Fibroblast of skin of right quadriceps (primary cell): ENCODE measurements at regions not wholly inside any gene's neighbourhood (a gene's known extent, or its start where the extent isn't known, plus 50 kb on each side); places are given as distances from the start of the nearest gene placed in this dataset.
"Not testable (repeated sequence)": the region's sequence is repeated elsewhere in the genome, so short reads cannot be mapped to it uniquely, and the experiment has no call there.

Experiments
- DNase-seq: peaks from one replicate; pipeline ENCODE4 v3.0.0-alpha.2; 2013

DNA sequence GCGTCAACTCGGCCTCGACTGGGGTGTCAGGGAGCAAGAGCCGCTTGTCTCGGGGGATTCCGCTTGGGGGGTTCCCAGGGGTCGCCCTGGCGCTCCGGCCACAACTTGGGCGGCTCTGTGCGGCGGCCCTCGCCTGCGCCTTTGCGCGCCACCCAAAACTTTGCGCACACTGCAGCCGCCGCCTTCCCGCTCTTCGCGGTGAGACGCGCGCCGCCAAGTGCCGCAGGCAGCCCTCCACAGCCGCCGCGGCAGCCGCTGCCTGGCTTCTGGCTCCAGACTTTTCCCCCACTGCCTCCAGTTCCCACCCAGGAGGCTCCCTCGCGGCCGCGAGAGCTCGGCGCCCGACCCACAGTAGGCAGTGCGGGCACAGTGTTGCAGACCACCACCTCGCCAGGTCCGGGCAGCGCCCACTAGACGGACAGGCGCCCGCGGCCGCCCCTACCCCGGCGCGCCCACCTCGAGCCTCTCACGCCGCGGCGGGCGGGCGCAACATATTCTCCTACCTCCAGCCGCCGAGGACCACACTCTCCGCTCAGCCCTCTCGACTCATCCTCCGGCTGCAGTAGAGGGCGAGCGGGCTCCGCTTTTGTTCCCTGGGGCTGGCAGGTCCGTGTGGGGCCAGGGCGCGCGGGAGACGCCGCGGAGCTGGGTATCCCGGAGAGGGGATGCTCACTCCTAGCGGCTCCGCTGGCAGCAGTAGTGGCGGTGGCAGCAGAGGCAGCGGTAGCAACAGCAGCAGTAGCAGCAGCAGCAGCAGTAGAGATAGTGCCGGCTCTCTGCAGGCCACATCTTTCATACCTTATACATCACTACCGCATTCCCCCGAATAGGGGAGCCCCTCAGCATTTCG lies 296.6 kb downstream of the OMA1 start:
- peak; percentile 68 for DNase-seq

DNA sequence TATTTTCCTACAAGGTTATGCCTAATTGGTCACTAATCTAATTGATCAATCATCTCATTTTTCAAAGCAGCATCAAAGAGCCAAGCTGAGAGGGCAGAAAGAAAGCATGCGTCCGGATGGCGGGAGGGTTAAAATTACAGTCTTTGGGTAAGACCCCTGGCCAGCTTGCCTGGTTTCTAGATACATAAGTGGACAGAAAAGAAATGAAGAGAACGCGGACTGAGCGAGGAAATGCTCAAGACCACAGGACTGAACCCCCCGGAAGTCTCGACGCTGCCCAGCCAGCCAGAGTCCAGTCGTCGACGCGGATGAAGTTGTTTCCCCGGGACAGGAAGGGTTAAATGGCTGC lies 297.2 kb downstream of the OMA1 start:
- DNase-seq, result no peak

DNA sequence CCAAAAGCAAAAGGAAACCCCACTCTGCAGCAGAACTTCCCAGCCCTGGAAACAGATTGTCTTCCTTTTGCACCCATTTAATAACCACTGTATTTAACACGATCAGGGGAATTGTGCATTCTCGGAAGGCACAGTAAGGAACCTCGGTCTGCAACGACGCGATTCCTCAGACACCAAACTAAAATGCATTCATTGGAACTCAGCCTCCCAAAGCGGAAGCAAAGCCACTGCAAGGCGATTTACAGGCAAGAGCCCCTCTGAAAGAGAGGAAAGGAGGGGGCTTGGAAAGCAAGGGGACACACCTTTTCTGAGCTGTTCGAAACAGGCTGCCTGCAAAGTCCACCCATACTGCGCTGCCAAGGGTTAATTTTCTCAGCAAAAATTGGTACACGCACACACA lies 297.7 kb downstream of the OMA1 start:
- no peak for DNase-seq

DNA sequence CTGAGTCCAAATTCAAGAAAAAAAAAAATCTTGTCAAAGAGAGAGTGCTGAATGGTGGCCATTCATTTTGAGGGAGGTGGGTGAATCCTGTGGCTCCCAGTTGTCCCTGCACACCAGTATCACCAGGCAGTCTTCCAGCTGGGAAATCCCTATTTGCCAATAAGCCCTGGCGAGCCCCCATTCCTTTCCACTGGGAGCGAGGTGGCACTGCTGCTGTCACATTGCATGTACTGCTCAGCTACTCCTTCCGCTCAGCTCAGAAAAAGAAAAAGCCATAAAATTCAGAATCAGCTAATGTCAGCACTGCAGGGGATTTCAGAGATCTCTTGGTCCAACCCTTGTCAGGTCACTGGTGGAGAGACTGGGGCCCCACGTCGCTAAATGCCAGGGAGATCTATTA lies 298.5 kb downstream of the OMA1 start:
- no peak for DNase-seq

DNA sequence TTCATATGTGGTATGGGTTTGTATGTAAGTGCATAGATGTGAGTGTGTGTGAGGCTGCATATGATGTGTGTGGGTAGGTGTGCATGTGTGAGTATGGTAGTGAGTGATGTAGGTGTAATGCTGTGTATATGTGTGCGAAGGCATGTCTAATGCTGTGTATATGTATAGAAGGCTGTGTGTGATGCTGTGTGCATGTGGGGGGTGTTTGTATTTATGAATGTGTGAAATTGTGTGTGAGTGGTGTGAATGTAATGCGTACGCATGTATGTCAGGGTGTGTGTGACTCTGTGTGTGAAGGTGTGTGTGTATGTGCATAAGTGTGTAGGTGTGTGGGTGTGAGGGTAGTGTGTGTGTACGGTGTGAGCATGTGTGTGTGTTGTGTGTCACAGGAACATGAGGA lies 300.0 kb downstream of the OMA1 start:
- no peak for DNase-seq

DNA sequence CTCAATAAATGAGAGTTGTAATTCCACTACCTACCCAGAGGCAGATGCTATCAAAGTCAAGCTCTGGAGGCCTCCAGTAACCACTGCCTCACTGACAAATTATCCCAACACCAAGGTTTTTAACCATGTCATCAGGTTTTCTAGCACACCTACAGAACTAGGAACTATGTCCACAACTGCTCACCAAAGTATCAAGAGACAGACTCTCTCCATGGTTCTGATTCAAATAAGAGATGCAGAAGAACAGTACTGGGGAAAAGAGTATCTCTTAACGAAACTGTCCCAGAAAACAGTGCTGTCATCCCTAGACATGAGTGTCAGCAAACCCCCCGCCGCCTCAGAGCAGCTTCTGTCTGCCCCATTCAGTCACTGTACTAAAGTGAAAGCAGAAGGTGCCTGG lies 301.7 kb downstream of the OMA1 start:
- no peak for DNase-seq

DNA sequence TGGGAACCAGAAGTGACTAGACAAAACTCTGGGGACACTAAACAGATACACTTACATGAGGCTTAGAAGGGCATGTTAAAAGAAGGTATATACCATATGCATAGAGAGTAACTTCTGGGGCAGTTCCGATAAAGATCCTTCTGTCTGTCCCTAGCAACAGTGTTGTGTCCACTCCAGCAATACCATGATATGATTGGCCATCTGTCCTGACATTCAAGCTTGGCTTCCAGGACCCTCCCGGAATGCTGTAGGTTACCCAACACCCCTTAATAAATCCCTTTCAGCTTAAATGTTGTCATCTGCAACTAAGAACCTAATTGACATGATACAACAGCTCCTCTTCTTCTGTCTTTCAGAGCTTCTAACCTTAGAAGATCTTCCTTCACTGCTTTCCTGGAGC lies 307.7 kb downstream of the OMA1 start:
- DNase-seq, result no peak

DNA sequence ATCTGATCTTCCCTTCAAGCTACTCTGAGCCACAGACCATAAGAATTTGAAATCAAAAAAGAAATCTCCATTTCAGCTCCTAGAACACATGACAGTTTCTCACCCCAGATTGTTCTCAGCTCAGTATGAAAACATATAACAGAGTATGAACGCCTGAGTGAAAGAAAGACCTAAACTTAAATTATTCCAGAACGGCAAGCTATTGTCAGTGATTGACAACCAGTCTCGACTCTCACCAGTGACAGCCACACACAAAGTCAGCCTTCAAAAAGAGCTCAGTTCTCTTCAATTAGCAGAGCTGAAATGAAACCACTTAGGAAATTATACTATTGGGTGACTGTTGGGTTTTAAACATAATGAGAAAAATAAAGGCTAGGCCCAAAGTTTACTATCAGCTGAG lies 312.8 kb downstream of the OMA1 start:
- DNase-seq, result no peak

DNA sequence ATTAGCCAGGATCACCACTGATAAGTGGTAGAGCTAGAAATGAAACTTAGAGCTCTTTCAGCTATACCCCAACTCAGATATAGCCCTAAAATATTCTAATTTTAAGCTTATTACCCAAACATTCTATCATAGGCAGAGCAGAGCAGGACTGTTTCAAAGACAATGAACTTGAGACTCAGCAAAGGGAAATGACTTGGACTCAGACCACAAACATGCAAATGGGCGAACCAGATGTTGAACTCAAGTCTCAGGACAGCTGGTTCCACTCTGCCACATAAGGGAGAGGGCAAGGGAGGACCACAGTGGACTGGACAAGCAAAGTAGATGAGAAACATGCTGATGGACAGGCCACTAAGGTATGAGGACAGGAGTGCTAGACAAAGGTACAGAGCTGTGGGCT lies 315.3 kb downstream of the OMA1 start:
- no peak for DNase-seq

DNA sequence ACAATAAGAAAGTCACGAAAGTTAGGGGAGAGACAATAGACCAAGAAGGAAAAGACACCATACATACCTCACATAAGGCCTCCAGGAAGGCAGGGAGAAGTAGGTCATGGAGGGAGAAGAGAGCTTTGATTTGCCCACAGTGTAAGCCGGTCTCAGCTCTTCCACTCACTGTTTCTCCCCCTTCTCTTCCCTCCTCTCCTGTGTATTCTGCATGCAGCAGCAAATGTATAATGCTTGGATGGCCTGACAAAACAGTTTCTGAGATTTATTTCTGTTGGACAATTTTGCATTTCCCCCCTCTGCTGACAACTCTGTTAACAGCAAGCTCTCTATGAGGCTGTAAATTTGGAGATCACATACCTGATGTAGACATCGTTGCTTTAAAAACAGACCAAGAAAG lies 318.9 kb downstream of the OMA1 start:
- no peak for DNase-seq

DNA sequence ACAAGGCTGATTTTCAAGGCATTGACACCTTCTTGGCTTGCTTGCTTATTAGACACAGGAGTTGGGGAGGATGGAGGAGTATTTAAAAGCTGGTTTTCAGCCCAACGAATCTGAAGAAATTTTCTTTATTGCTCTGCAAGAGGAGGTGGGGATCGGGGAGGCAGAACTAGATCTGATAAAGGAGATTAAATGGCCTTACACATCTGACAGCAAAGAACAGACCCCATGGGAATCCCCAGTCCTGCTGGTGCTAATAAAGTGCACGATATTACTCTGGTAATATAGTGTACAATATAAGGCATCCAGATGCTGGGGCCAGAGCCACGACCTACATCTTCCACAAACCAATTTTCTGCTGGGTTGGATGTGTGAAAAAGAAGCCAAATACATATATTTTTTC lies 323.0 kb downstream of the OMA1 start:
- no peak for DNase-seq

DNA sequence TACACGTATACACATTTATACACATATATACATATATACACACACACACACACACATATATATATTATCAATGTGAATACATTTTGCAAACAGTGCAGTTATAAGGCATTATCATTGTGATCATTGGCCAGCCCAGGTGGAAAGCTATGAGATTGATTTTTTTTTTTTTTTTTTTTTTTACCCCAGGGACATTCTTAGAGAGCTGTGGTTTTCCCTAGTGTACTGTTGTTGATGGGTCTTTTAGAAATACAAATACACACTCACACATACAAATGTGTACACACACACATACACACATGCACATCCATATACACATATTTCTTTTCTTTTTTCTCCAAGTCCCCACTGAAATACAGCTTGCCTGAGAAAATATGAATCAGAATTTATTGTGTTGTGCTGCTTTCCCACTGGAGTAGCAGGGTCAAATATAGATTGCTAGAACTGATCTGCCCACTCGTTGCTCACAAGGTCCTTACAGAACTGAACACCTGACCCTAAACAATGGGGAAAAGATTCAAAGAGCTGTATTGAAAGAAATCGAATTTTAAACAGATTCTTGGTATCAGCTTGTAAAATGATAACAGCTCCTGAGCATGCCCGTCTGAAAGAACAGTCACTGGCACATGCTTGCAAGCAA lies 325.6 kb downstream of the OMA1 start:
- DNase-seq, result no peak

DNA sequence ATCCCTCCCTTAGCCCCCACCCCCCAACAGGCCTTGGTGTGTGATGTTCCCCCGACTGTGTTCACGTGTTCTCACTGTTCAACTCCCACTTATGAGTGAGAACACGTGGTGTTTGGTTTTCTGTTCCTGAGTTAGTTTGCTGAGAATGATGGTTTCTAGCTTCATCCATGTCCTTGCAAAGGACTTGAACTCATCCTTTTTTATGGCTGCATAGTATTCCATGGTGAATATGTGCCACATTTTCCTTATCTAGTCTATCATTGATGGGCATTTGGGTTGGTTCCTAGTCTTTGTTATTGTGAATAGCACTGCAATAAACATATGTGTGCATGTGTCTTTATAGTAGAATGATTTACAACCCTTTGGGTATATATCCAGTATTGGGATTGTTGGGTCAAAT lies 330.4 kb downstream of the OMA1 start:
- DNase-seq, result not testable (repeated sequence)

DNA sequence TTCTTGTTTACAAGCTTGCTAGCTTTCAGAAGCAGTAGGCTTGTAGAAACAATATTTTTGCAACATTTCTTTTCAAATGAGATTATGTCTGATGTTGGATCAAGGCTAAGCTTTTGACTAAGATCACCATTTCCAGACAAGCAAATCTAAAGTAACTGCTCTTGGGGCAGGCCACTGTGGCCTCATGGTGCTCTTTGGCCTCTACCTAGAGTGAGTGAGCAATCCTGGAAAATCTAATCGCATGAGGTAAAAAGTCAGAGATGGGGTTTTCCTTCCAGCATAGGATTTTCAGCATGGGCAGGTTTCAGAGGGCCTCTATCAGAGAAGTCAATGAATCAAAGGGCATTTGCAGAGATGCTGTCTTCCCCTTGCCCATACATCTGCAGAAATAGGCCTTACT lies 331.9 kb downstream of the OMA1 start:
- DNase-seq, result no peak

DNA sequence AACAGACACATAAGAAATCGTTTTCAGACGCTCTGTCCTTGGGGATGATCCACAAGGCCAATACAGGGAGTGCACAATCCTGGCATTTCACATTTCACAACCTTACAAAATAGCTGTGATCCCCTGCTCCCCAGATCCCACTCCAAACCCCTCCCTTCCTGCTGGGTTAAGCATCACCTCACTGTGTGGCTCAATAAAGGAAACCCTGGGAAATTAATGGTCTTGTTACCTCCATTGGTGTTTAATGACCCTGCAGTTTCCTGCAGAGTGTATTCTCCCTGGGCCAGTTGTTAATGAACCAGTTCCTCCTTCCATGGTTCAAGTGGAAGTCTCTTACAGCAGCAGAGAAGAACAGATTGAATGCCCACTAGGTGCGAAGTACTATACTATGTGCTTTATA lies 334.7 kb downstream of the OMA1 start:
- DNase-seq, result no peak

DNA sequence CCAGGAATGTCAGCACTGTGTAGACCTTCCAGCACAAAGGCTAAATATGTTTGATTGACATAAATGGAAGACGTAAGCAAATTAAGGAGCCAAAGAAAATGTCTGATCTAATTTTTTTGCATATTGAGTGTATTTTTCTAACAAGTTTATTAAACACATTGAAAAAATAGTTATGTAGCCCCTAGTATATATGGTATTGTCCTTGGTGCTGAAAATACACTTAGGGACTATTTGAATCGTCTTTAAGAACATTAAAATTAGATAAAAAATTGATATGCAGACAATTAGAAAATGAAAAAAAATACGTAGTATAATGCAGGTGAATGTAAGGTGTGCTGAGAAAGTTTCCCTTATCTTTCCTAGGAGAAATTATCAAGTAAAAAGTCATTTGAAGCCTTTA lies 337.0 kb downstream of the OMA1 start:
- no peak for DNase-seq

DNA sequence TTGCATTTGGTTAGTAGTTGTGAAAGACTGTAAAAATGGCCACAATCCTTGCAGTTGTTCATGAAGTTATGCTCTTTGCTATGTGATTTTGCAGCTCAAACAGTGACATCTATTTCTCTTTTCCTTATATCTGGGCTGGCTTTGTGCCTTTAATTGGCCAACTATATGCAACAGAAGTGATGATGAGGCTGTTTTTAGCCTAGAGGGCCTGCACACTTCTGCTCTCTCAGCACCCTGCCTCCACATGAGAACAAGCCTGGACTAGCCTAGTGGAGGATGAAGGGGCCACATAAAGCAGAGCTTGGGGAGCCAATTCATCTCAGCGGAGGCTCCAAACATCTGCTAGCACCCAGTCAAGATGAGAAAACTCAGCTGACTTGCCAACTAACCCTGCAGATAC lies 339.8 kb downstream of the OMA1 start:
- no peak for DNase-seq

DNA sequence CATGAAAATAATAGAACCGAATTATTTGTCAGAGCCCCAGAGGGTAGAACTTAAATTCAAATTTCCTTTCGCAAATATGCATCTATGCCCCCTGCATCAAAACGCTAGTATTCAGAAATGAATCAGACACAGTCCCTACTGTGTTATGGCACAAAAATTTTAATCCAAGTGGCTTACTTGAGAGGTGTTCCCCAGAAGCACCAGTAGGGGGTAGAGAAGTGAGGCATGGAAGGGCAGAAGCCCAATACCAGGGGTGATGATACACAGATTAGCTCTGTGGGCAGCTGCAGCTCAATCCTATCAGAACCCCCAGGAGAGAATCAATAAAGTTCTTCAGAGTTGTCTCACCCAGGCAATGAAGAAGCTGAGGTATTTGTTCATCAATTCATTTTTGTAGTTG lies 342.2 kb downstream of the OMA1 start:
- no peak for DNase-seq

DNA sequence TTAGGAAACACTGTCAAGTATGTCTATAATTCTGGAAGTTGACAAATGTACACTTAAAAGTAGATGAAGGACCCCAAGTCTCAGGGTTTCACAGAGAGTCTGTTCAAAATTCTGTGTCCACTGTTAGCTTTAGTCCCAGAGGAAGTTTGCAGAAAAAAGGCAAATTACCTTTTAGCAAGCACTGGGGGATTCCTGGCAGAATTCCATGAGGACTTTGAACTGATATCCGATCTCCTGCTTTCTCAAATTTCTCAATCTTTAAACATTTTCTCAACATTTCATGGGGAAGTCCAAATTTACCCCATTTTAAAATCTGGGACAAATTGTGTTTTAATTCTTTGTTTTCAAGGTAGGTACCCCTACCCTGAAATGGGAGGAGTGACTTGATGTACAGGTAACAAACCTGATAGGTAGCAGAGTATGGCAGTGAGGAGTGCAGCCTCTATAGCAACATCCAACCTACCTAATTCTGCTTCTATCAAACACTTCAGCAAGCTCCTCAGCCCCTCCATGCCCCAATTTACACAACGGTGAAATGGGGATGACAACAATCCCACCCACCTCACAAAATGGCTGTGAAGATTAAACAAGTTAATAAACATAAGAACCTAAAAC lies 344.9 kb downstream of the OMA1 start:
- DNase-seq, result no peak

DNA sequence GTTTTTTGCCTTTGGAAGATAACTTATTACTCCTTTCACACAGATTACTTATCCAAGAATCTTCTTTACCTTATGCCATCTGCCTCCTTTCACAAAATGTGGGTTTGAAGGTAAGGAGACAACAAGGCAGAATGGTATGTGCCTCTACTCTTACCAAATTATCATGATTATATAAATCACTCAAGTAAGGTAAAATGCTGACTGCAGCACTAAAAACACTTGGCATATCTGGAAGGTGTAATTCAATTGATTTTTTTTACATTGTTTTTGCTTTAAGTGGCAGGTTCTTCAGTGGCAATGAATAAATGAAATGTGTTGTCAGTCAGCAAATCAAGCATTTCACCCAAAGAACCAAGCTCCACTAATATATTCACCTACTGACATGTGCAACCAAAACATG lies 346.1 kb downstream of the OMA1 start:
- no peak for DNase-seq

DNA sequence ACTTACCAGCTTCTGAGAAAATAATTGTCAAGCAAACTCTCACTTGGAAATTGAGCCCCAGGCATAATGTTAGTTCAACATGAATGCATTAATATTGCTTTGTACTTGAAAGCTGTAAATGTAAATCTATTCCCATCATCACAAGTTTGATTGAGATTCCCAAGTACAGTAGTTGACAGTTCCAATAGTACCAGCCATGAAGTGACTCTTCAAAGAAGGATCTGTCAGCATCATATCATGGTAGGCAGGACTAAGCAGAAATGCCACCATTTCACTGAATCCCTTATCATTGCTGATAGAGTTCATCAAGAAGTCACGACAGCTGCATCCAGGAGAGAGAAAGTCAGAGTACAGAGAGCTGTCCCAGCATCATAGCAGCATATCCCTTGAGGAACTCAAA lies 348.7 kb downstream of the OMA1 start:
- DNase-seq, result no peak

DNA sequence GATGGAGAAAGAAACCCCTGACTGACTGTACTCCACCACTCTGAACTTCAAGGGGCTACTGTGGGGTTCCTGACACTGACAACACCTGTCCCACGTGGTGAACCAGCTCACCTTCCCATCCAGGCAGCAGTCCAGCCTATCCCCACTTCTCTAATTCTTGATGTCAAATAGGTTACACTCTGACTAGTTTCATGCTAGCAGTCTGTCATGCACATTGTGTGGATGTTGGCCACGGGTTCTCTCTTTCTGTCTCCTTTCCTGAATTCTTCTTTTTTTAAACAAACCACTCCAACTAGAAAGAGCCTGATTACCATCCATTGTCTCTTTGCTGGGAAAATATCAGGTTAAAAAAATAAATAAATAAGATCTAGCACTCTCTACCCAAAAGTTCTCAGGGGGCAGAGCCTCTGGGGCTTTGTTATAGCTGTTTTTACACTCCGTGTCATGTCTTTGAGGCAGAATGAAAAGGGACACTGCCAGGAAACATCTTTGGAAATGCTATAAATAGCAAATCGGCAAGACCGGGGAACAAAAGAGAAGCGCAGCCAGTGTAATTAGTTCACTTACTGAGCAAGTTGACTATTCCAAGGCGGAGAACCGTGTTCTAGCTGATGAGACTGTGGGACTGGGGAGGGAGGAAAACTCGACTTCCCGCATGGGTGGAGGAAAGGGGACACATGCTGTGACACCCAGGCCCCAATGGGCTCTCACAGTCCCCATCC lies 356.1 kb downstream of the OMA1 start:
- no peak for DNase-seq

DNA sequence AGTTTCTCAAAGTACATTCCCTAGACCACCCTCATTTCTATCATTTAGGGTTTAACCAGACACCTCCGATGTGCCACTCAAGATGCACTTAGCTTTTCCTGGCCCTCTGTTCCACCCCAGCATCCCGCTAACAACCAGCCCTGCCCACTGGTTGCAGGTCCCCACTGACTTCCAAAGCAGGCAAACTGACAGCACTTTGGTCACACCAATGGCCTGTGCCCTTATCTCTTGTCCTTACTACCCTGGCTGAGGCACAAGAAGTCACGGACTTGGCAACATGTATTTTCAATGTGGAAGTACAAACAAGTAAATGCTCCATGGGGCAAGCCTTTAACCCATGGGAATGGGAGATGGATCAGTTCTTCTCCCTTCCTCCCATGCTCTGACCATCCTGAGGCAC lies 357.1 kb downstream of the OMA1 start:
- DNase-seq, result no peak

DNA sequence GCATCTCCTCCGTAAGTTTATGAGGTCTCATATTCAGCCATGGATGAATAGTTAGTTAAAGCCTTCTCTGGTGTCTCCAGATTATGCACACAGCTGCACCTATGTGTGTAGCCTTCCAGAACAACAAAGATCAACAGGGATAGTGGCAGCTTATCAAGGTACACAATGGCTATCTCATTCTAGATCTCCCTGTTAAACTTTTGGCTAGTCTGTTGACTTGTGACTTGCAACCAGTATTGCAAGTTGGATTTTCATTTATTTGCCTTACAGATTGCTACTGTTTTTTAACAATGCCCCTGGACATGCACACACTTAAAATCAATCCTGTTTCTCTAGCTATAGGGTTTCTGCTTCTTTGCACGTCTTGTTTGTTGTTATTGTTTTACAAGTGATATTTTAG lies 363.2 kb downstream of the OMA1 start:
- no peak for DNase-seq
